GM18505 (cell line): ENCODE measurements at regions not wholly inside any gene's neighbourhood (a gene's known extent, or its start where the extent isn't known, plus 50 kb on each side); places are given as distances from the start of the nearest gene placed in this dataset.
"Not testable (repeated sequence)": the region's sequence is repeated elsewhere in the genome, so short reads cannot be mapped to it uniquely, and the experiment has no call there.

ENCODE experiments used
- ATAC-seq: cut with Tn5 transposase; IDR thresholded peaks from one replicate; pipeline ENCODE4 v1.9.1; 2021; ENCODE audit not compliant: unreplicated experiment
- POLR2A ChIP-seq: IDR thresholded peaks from 4 replicates; pipeline ENCODE4 v1.6.1; 2011; ENCODE audit warnings: borderline replicate concordance; ENCODE audit not compliant: insufficient read depth, insufficient read length; ENCODE audit errors: extremely low read depth

DNA sequence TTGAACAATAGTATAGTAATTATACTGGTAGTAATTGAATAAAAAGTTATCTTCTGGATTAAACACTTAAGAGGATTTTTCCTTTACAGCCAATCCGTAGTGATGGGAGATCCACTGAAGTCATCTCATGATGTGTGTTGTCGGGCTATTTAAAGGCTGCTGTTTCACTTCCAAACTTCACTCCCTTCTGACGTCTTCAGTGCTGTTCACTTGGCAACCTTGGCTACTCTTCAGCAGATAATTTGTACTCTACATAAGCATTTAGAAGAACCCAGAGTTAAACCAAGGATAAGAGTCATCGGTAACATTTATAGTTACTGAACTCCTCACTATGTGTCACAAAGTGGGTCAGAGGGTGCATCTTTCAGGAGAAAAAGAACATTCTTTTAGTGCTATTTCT is 179.1 kb upstream of the EYA4 start:
- no peak for TF ChIP-seq POLR2A
- ATAC-seq = no peak

DNA sequence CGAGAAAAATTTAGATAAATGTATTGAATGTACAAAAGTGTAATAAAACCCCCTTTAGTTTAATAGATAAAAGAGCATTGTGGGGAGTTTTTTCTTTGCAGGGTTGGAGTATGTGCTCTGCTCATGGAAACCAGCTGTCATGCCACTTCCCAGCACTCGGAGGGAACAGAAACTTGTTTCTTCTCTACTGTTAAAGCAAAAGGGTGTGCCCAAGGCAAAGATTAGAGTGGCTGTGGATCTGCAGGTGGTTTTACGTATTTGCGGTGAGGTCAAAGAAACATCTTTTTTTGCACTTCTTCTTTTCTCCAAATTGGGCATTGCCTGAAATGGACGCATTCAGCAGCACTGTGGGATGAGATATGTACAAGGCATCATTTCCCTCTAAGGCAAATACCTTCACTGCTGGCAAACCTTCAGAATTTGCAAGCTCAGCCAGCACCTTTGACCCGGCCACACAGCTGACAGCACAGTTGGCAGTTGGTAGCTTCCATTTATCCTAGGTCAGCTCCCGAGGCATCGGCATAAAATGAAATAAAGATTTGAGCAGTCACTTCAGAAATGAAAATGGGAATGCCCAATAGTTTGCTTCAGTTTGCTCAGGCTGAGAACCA is 178.4 kb upstream of the EYA4 start:
- no peak for TF ChIP-seq POLR2A
- ATAC-seq = no peak

DNA sequence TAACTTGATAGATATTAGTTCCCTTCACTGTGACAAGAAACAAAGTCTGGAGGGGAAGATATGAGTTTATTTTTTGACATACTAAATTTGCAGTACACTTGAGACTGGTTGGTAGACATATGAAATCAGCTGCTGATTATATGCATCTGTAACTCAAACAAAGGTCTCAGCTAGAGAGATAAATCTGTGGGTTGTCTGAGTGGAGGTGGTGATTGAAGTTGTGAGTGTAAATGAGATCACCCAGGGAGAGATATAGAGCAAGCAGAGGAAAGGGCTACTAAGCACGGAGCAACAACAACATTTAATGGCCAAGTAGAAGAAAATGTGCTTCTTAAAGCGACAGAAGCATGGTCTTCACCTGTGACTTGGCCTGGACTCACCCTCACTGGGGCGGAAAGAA is 173.2 kb upstream of the EYA4 start:
- no peak for TF ChIP-seq POLR2A
- ATAC-seq = no peak

DNA sequence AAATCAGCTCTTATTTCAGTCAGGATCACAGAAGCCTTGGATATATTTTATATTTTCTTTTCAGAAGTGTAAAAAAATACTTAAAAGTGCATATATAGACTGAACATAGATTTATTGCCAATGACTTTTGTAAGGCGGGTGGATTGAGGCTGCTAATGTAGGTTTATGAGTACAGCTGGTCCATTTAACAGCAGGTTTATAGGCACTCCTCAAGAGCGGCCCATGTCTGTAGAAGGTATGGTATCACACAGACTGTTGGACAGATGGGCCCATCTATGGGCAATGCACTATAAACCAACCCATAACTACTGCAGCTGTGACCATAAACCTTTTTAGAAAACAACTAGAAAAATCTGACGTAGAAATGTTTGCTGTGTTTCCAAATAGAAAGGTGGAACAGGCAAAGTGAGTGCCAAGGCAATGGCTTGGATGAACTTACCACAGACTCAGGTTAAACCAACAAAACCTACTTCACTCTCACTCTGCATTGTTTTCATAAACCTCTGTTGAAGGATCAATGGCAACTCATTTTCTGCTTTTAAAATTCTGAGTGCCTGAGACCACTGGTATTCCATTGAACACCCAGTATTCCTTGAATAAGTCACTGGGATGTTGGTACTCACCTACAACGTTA is 170.6 kb upstream of the EYA4 start:
- no peak for ATAC-seq
- no peak for TF ChIP-seq POLR2A

DNA sequence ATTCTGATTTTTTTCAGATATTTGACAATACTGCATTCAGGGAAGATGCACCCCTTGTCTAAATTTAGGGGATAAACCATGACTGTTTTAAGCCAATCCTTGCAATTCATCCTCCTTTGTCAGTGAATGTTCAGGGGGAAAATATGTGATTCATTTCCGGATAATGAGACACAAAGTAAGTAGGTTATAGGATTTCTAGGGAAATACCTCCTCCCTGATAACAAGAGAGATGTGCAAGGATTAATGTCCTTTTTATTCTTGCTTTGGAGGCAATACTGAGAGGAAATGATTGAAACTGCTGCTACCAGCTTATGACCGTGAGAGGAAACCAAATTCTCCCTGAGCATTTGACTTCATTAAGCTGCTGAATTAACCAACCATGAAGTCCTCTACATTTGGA is 161.3 kb upstream of the EYA4 start:
- no peak for ATAC-seq
- no peak for TF ChIP-seq POLR2A

DNA sequence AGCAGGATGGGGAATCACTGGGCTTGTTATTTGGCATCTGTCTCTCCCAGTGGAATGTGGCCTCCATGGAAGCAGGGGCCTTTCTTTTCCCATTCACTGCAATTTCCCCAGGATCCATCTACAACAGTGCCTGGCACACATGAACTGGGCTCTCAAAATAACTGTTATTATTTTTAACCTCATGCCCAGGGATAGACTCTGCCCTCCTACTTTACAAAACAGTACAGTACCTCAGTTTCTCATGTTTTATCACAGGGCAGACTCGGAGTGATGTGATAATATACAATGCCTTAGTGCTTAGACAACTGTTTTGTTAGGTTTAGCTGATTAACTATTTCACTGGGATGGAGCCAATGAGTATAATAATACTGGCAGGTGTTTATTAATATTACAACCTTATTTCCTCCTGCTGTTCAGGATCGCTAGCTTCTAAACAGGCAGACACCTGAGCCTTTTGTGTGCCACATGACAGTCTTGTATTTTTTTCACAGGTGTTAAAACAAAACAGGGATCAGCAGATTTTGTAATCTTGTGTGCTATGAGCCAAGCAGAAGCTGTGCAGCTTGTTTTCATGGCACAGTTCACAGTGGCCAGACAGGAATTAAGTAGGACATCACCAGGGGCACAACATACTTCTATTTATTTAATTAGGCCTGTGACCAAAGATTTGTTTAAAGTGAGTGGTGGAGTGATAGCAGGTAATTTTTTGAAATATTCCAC is 157.7 kb upstream of the EYA4 start:
- no peak for TF ChIP-seq POLR2A

DNA sequence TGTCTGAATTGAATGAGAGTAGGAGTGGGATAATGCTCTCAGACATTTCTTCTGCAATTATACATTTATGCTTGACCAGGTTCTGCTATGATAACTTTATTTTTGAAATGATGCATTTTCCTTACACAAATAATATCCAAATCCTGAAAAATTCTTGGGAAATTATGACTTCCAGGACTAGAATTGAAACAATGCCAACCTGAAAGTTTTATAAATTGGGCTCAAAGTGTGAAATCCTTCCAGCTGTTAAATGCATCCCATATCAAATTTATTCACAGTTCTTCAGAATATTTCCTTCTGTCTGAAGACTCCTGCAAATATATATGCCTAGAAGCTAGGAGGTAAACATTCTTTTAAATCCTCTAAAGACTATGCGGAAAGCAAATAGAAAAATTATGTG is 155.7 kb upstream of the EYA4 start:
- no peak for TF ChIP-seq POLR2A
- ATAC-seq = no peak

More for the DNA sequence above, 157.7 kb upstream of the EYA4 start:
- no peak for ATAC-seq

DNA sequence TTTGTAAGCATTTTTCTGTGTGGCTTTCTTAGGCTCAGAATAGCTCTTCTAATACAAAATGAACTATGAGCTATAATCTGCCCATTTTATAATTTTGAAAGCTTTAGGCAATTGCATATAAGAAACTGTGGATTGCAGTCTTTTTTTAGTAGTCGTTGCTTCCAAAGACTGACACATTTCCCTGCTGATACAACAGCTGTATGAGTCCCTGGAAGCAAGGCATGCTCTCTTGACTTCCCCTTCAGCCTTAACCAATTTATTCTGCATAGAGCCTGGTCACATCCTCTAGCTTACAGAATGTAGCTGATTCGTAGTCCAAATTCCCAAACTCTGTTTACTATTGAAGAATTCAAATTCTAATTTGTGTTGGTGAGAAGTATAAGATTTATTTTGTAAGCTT is 155.3 kb upstream of the EYA4 start:
- no peak for TF ChIP-seq POLR2A

DNA sequence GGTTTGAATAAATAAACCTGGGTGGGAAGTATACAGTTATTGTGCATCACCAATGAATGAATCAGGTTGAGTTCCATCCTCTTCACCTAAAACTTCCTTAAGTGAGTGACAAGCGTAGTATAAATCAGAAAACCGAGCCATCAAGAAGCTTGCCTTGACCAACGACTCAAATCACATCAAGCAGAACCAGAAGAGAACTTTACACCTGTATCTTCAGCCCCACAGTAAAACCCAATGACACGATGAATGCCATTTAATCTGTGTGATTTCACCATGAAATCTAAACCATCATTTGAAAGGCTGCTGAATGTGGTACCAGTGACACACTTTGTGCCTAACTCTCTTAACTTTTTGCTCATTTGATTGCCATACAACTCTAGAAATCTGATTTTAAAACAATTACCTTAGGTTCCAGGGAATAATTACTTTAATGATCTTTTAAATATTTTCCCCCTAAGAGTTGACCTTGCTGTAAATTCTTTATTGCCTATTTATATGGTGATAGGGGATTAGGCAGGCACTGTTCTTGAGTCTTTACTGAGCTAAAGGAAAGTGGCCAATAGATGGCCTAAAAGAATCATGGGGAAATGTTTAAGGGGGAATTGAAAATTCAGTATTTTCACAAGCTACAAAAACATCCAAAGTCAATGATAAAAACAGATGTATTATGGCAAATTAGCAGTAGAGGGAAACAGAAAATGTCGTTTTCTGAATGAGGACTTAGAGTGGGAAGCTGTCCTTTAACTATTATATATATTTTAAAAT is 152.0 kb upstream of the EYA4 start:
- no peak for TF ChIP-seq POLR2A
- no peak for ATAC-seq

More for the DNA sequence above, 155.3 kb upstream of the EYA4 start:
- no peak for ATAC-seq

DNA sequence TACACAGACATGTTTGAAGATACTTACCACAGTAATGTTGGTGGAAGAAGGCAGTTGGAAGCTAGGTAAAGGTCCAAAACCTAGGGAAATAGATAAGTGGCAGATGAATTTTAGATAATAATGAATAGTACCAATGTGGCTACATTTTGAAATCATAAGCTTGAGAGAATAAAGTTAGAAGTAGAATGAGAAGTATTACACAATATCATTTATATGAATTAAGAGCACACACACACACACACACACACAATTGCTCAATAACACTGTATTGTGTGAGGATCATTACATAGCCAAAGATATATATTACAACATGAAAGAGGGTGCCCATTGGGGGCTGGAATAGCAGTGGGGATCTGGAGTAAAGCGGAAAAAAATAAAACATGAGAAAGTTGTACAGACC is 149.0 kb upstream of the EYA4 start:
- no peak for ATAC-seq
- no peak for TF ChIP-seq POLR2A

DNA sequence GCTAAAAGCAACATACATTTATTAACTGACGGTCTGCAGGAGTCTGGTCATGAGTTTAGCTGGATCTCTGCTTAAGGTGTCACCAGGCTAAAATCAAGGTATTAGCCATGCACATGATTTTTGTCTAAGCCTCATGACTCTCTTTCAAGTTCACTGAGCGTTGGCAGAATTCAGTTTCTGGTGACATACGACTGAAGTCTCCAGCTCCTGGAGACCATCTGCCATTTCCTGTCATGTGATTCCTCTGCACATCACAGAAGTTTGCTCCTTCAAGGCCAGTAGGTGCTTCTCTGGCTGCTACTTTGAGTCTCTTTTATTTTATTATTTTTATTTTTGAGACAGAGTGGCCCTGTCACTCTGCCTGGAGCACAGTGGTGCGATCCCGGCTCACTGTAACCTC is 148.4 kb upstream of the EYA4 start:
- TF ChIP-seq POLR2A = no peak
- ATAC-seq = no peak

DNA sequence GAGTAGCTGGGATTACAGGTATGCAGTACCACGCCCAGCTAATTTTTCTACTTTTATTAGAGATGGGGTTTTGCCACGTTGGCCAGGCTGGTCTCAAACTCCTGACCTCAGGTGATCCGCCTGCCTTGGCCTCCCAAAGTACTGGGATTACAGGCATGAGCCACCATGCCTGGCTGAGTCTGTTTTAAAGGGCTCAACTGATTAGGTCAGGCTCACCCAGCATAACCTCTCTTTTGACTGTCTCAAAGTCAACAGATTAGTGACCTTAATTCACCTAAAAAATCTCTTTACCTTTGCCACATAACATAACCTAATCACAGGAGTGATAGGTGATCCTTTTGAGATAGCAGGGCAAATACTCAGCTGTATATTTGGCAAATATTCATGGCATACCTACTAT is 147.9 kb upstream of the EYA4 start:
- ATAC-seq = not testable (repeated sequence)

DNA sequence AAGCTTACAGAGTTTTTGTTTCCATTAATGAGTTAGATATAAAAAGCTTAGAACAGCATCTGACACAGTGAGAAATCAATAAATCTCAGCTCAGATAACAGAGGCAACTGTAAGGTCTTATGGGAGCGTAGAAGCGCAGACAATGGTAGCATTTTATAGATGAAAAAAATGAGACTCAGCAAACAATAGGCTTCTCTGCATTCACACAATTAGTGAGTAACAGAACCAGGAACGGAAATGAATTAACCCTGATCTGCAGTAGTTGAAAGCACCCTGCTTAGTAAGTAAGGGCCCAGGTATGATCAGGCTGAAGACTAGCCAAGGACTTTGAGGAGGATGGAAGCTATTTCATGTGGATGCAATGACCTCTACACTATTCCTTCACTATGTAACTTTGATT is 147.2 kb upstream of the EYA4 start:
- no peak for ATAC-seq
- TF ChIP-seq POLR2A = no peak
